Ovary (tissue), 7 donors: ENCODE measurements at regions not wholly inside any gene's neighbourhood (a gene's known extent, or its start where the extent isn't known, plus 50 kb on each side); places are given as distances from the start of the nearest gene placed in this dataset.

ENCODE experiments used
- DNase-seq, 5 donors: peaks; one replicate each; pipeline ENCODE4 v3.0.0-alpha.2; 2019 to 2020
- H3K27ac ChIP-seq, 2 donors: fragments of 200-600 bp; one replicate each; pipeline versions ENCODE4 v1.5.1 to v1.8.0; 2019 to 2022
- H3K27me3 ChIP-seq: fragments of 200-600 bp; one replicate; pipeline ENCODE4 v1.8.0; 2022
- H3K36me3 ChIP-seq: fragments of 200-600 bp; sonication (generic); one replicate; pipeline ENCODE4 v1.5.1; 2019
- H3K4me1 ChIP-seq: one replicate; pipeline ENCODE4 v1.8.1; 2013; ENCODE audit warnings: mild to moderate bottlenecking, moderate library complexity; ENCODE audit not compliant: insufficient read depth
- H3K4me3 ChIP-seq: fragments of 200-600 bp; sonication (generic); one replicate; pipeline ENCODE4 v1.5.1; 2017
- H3K9me3 ChIP-seq, 2 donors: fragments of 200-600 bp in 1 of 2; sonication (generic) in 1 of 2; one replicate each; pipeline versions ENCODE4 v1.5.1 to v1.8.1; 2013 to 2019; ENCODE audit warnings: mild to moderate bottlenecking in 1 of 2, moderate library complexity in 1 of 2
- EP300 ChIP-seq: sonication (generic); formaldehyde crosslinking; IDR thresholded peaks from one replicate; pipeline ENCODE4 v1.6.1; 2017; ENCODE audit warnings: antibody characterized with exemption
- POLR2A ChIP-seq: fragments of 450-650 bp; IDR thresholded peaks from one replicate; pipeline ENCODE4 v1.6.1; 2017; ENCODE audit warnings: antibody characterized with exemption, mild to moderate bottlenecking, moderate library complexity
- WGBS, 3 donors: extraction: QIAGEN DNeasy Blood & Tissue Kit in 1 of 3; methylation state at CpG; one replicate each; pipeline versions ENCODE4 v1.1.5 to v1.1.7; 2013 to 2017; 5-methylcytosine and 5-hydroxymethylcytosine counted together
- intact Hi-C, 4 donors: fragments of 100-400 bp; cut with DNase I; formaldehyde crosslinking; loops; one replicate each; pipeline versions ENCODE4 v1.11.0 to v1.15.1; 2022 to 2023
- TF ChIP-seq, protein P1 (sequence below), 3 donors: fragments of 450-650 bp in 2 of 3; fragments of 200-600 bp in 1 of 3; IDR thresholded peaks; one replicate each; pipeline versions ENCODE4 v1.5.1 to v1.8.0; 2016 to 2022; ENCODE audit warnings: antibody characterized with exemption in 3 of 3, mild to moderate bottlenecking in 1 of 3
- donor health status: DM: no; HTN: no; CAD: no; lungs with moderate emphysema.
- donor health status: DM: no; HTN: no; CAD: no.
- donor health status: Bipolar disorder and iron deficiency.
- donor health status: DM: no; HTN: no; CAD: no.
- donor health status: DM: yes; HTN: yes; CAD: no.

DNA sequence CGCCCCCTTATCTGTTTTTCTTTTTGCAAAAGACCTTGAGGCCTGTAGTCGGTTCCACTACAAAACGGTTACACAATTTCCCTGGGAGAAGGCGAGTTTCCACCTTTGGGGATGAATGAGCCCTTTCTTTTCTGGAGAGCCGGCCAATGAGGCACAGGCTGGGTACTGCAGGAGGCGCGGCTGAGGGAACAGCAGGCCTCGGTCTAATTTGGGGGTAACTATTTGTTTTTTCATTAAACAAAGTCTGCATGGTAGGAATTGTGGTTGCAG lies 129.2 kb downstream of the MYCN start:
- DNase-seq: peak; percentile 35 to 56 (median 47)
- Histone ChIP-seq H3K27me3 (no peaks in the 10 kb centered on the region), H3K36me3 (no peaks in the 10 kb centered on the region), H3K4me3 (no peak overlapping the region), H3K9me3 (no peaks in the 10 kb centered on the region), H3K4me1 (peaks cover 5% of the 10 kb centered on the region), H3K27ac (peak overlapping the region in 1 of 2 donors; percentile 76)
- no peak for TF ChIP-seq POLR2A
- TF ChIP-seq, protein P1, sequence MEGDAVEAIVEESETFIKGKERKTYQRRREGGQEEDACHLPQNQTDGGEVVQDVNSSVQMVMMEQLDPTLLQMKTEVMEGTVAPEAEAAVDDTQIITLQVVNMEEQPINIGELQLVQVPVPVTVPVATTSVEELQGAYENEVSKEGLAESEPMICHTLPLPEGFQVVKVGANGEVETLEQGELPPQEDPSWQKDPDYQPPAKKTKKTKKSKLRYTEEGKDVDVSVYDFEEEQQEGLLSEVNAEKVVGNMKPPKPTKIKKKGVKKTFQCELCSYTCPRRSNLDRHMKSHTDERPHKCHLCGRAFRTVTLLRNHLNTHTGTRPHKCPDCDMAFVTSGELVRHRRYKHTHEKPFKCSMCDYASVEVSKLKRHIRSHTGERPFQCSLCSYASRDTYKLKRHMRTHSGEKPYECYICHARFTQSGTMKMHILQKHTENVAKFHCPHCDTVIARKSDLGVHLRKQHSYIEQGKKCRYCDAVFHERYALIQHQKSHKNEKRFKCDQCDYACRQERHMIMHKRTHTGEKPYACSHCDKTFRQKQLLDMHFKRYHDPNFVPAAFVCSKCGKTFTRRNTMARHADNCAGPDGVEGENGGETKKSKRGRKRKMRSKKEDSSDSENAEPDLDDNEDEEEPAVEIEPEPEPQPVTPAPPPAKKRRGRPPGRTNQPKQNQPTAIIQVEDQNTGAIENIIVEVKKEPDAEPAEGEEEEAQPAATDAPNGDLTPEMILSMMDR (IDR thresholded peaks at IDR 0.05): no peak
- TF ChIP-seq EP300: no peak
- 9 to 37% (median 16%) methylated on average over 8 of the region's 8 CpGs for WGBS, 3 donors
- intact Hi-C loops: no loop called here

DNA sequence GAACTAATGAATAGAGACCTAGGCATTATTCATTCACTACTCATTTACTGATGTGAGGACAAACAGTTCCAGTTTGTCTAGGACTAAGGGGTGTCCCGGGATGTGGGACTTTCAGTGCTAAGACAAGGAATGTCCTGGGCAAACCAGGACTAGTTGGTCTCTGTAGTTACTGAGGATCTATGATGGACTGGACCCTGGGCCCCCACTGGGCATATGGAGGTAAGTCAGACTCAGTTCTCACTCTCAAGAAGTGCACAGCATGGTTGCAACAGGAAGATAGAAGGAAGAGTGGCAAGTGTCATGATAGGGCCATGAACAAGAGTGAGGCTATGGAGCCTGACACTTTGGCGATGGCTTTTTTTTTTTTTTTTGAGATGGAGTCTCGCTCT lies 128.2 kb downstream of the MYCN start:
- Histone ChIP-seq H3K9me3 (no peaks in the 10 kb centered on the region), H3K4me1 (peaks cover 5% of the 10 kb centered on the region), H3K36me3 (no peaks in the 10 kb centered on the region), H3K27me3 (no peaks in the 10 kb centered on the region), H3K4me3 (no peak overlapping the region), H3K27ac (no peak overlapping the region)
- intact Hi-C loops: no loop called here
- no peak for DNase-seq
- 93 to 99% (median 99%) methylated on average over 3 of the region's 3 CpGs for WGBS, 3 donors
- TF ChIP-seq, protein P1 (IDR thresholded peaks at IDR 0.05): no peak
- TF ChIP-seq EP300 (no peak), POLR2A (no peak)

DNA sequence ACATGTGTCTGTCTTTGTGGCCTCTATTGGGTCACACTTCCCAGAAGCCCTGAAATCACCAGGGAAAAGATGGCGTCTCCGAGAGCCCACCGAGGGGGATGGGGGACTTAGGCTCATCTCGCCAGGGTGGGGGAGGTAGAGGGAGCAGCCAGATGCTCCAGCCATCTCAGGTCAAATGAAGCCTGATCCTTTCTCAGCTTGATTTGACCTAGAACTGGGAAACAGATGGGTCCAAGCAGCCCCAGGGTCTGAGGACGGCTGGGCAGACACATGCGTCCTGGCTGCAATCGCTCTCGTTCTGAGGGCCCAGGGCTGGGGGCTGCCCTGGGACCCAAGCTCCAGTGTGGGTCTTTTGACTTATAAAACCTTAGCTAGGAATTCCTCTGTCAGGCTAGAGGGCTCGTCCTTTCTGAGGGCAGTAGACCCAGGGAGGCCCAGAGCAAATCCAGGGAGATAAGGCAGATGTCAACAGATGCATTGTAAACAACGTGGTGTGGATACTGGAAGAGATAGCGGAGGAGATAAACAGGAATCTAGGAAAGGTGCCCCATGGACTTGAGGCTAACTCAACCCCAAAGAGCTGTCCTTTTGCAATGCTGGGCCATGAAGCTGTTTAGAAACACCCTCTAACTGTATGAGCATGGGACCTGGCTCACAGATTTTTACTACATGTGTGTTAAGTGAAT lies 127.7 kb downstream of the MYCN start:
- H3K27ac ChIP-seq: no peak overlapping the region
- TF ChIP-seq EP300: no peak
- TF ChIP-seq POLR2A: no peak
- TF ChIP-seq, protein P1 (IDR thresholded peaks at IDR 0.05): no peak
- intact Hi-C loops: no loop called here
- no peaks in the 10 kb centered on the region for H3K9me3 ChIP-seq
- H3K4me1 ChIP-seq: peaks cover 5% of the 10 kb centered on the region
- H3K4me3 ChIP-seq: no peak overlapping the region
- no peak for DNase-seq
- no peaks in the 10 kb centered on the region for H3K36me3 ChIP-seq
- 87 to 92% (median 89%) methylated on average over 11 of the region's 11 CpGs for WGBS, 3 donors
- no peaks in the 10 kb centered on the region for H3K27me3 ChIP-seq

DNA sequence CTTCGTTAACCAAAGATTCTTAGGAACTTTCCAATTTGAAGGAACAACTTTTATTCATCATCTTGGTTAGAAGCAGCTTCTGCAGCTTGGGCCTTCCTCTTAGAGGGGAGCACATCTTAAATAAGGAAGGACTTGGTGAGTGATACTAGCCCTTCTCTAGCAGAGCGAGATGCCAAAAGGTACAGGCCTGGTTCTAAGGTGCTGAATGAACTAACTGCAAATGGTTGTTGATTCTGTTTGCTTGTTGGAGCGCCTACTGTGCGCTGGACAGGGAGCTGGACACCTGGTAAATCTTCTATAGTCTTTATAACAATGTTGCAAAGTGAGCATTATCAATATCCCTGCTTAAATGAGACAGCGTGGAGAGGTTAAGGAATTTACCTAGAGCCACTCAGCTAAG lies 127.1 kb downstream of the MYCN start:
- WGBS, 3 donors: 73 to 80% (median 77%) methylated on average over 5 of the region's 5 CpGs
- no peaks in the 10 kb centered on the region for H3K36me3 ChIP-seq
- no peak overlapping the region for H3K27ac ChIP-seq
- H3K9me3 ChIP-seq: no peaks in the 10 kb centered on the region
- intact Hi-C loops: no loop called here
- no peak for TF ChIP-seq EP300
- TF ChIP-seq POLR2A: no peak
- TF ChIP-seq, protein P1 (IDR thresholded peaks at IDR 0.05): no peak
- no peaks in the 10 kb centered on the region for H3K27me3 ChIP-seq
- H3K4me3 ChIP-seq: no peak overlapping the region
- H3K4me1 ChIP-seq: peaks cover 5% of the 10 kb centered on the region
- DNase-seq: no peak
